Right renal pelvis (tissue), 4 donors: ENCODE measurements at regions not wholly inside any gene's neighbourhood (a gene's known extent, or its start where the extent isn't known, plus 50 kb on each side); places are given as distances from the start of the nearest gene placed in this dataset.
"Not testable (repeated sequence)": the region's sequence is repeated elsewhere in the genome, so short reads cannot be mapped to it uniquely, and the experiment has no call there.

Experiments used
- DNase-seq, 4 donors: peaks; one replicate each; pipeline ENCODE4 v3.0.0-alpha.2; 2013; ENCODE audit warnings: low read depth in 4 of 4, low spot score in 3 of 4, missing footprints in 1 of 4

GRCh38 chr12:4822572-4822971 is 87.1 kb upstream of the KCNA1 start:
- DNase-seq: no peak

- DNase-seq: no peak
Observed at GRCh38 chr12:4824380-4824779, 85.3 kb upstream of the KCNA1 start.

- no peak for DNase-seq
Observed at GRCh38 chr12:4825011-4825858, 84.5 kb upstream of the KCNA1 start.

GRCh38 chr12:4826909-4827308 is 82.8 kb upstream of the KCNA1 start:
- no peak for DNase-seq

GRCh38 chr12:4828176-4828575 is 81.5 kb upstream of the KCNA1 start:
- DNase-seq: no peak

- no peak for DNase-seq
Observed at GRCh38 chr12:4829161-4829792, 80.4 kb upstream of the KCNA1 start.

GRCh38 chr12:4829793-4830162 is 79.9 kb upstream of the KCNA1 start:
- DNase-seq: no peak

- no peak for DNase-seq
Observed at GRCh38 chr12:4830556-4831210, 79.0 kb upstream of the KCNA1 start.

- DNase-seq: no peak
Observed at GRCh38 chr12:4833053-4833452, 76.7 kb upstream of the KCNA1 start.

- no peak for DNase-seq
Observed at GRCh38 chr12:4833524-4833923, 76.2 kb upstream of the KCNA1 start.

- not testable (repeated sequence) for DNase-seq
Observed at GRCh38 chr12:4842401-4842800, 67.3 kb upstream of the KCNA1 start.

GRCh38 chr12:4843907-4844306 is 65.8 kb upstream of the KCNA1 start:
- DNase-seq: no peak

- DNase-seq: no peak
Observed at GRCh38 chr12:4847713-4848112, 62.0 kb upstream of the KCNA1 start.

- no peak for DNase-seq
Observed at GRCh38 chr12:4849115-4849541, 60.6 kb upstream of the KCNA1 start.

- no peak for DNase-seq
Observed at GRCh38 chr12:4849795-4850345, 59.8 kb upstream of the KCNA1 start.

GRCh38 chr12:4850857-4851380 is 58.8 kb upstream of the KCNA1 start:
- no peak for DNase-seq

GRCh38 chr12:4852308-4852707 is 57.4 kb upstream of the KCNA1 start:
- no peak for DNase-seq

GRCh38 chr12:4852911-4853310 is 56.8 kb upstream of the KCNA1 start:
- DNase-seq: no peak

- DNase-seq: peak; percentile 72 to 74 (median 74)
Observed at GRCh38 chr12:4855121-4855924, 54.4 kb upstream of the KCNA1 start.

- DNase-seq: peak in 1 of 4 donors; percentile 2
Observed at GRCh38 chr12:4856596-4856995, 53.1 kb upstream of the KCNA1 start.
